ENCODE measurements at regions not wholly inside any gene's neighbourhood (a gene's known extent, or its start where the extent isn't known, plus 50 kb on each side); places are given as distances from the start of the nearest gene placed in this dataset.

DNA sequence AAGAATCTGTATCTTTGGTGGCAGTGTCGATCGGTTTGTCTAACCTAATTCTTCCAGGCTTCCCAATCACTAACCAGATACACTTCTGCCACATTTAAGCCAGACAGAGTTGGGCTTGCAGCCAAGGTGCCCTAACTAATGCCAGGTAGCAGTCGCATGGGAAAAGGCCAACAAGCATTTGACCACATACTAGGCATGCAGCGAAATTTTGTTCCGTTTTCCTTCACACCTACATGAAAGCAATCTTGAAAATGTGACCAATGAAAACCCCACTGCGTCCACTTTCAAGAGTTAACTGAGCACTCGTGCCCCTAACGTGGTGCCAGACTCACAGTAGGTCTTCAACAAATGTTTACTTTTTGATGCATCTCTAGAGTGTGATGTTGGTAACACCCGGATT is 192.2 kb upstream of the TPM1 start:
- H3K9ac ChIP-seq (ENCODE audit: low read length), result no peak overlapping the region
- no peak overlapping the region for H3K27ac ChIP-seq (ENCODE audit: low read length)
- no peak overlapping the region for H2AFZ ChIP-seq (ENCODE audit: low read depth, low read length)

DNA sequence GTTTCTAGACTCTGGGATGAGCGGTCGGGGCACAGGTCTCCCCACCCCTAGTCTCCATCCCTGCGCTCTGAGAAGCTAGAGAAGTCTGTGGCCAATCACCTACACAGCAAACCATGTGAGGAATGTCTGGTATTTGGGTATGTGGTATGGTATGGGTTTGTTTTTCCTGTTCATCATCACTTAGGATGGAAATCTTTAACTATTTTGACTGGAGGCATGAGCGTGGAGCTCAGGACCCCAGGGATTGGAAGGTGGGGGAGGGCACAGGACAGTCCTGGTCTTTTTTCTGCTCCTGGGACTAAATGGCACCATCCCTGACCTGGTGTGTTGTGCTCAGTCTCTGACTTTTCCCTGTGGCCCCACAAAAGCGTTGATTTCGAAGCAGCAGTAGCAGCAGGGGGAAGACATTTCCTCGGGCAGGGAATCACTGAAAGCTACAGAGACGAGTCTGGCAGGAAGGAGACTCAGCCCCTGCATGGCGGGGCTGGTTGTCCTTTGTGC is 191.7 kb upstream of the TPM1 start:
- H2AFZ ChIP-seq (ENCODE audit: low read depth, low read length), result no peak overlapping the region

More for the DNA sequence above, 192.2 kb upstream of the TPM1 start:
- Histone ChIP-seq H4K20me1 (ENCODE audit: insufficient read depth) (no peaks in the 10 kb centered on the region), H3K36me3 (ENCODE audit: insufficient read depth, low read length) (no peaks in the 10 kb centered on the region), H3K27me3 (ENCODE audit: insufficient read depth, low read depth, low read length) (no peaks in the 10 kb centered on the region), H3K9me2 (ENCODE audit: insufficient read depth, low read length) (no peaks in the 10 kb centered on the region), H3K4me2 (ENCODE audit: low read length) (no peak overlapping the region), H3K4me3 (ENCODE audit: low read length) (no peak overlapping the region), H3F3A (ENCODE audit: insufficient read depth, low read length, poor library complexity, severe bottlenecking) (no peaks in the 10 kb centered on the region), H3K79me2 (replicated peaks; ENCODE audit: insufficient read depth, low read length) (no peaks in the 10 kb centered on the region), H3K9me3 (ENCODE audit: low read length) (no peaks in the 10 kb centered on the region)
- TF ChIP-seq SMC3 (conservative IDR thresholded peaks at IDR 0.05; ENCODE audit: poor library complexity) (no peak), EZH2 (IDR thresholded peaks at IDR 0.05; ENCODE audit: borderline replicate concordance, insufficient read depth, low read length, poor library complexity, severe bottlenecking) (no peak), TAF1 (IDR thresholded peaks at IDR 0.05; ENCODE audit: low read depth) (no peak), RAD21 (conservative IDR thresholded peaks at IDR 0.05) (no peak), EP300 (conservative IDR thresholded peaks at IDR 0.05; ENCODE audit: poor library complexity, severe bottlenecking) (no peak), POLR2AphosphoS5 (IDR thresholded peaks at IDR 0.05) (no peak), MXI1 (conservative IDR thresholded peaks at IDR 0.05; ENCODE audit: poor library complexity, severe bottlenecking) (no peak)
- TF ChIP-seq, protein P1, sequence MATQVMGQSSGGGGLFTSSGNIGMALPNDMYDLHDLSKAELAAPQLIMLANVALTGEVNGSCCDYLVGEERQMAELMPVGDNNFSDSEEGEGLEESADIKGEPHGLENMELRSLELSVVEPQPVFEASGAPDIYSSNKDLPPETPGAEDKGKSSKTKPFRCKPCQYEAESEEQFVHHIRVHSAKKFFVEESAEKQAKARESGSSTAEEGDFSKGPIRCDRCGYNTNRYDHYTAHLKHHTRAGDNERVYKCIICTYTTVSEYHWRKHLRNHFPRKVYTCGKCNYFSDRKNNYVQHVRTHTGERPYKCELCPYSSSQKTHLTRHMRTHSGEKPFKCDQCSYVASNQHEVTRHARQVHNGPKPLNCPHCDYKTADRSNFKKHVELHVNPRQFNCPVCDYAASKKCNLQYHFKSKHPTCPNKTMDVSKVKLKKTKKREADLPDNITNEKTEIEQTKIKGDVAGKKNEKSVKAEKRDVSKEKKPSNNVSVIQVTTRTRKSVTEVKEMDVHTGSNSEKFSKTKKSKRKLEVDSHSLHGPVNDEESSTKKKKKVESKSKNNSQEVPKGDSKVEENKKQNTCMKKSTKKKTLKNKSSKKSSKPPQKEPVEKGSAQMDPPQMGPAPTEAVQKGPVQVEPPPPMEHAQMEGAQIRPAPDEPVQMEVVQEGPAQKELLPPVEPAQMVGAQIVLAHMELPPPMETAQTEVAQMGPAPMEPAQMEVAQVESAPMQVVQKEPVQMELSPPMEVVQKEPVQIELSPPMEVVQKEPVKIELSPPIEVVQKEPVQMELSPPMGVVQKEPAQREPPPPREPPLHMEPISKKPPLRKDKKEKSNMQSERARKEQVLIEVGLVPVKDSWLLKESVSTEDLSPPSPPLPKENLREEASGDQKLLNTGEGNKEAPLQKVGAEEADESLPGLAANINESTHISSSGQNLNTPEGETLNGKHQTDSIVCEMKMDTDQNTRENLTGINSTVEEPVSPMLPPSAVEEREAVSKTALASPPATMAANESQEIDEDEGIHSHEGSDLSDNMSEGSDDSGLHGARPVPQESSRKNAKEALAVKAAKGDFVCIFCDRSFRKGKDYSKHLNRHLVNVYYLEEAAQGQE (IDR thresholded peaks at IDR 0.05; ENCODE audit: borderline replicate concordance), result no peak
- TF ChIP-seq, protein P2, sequence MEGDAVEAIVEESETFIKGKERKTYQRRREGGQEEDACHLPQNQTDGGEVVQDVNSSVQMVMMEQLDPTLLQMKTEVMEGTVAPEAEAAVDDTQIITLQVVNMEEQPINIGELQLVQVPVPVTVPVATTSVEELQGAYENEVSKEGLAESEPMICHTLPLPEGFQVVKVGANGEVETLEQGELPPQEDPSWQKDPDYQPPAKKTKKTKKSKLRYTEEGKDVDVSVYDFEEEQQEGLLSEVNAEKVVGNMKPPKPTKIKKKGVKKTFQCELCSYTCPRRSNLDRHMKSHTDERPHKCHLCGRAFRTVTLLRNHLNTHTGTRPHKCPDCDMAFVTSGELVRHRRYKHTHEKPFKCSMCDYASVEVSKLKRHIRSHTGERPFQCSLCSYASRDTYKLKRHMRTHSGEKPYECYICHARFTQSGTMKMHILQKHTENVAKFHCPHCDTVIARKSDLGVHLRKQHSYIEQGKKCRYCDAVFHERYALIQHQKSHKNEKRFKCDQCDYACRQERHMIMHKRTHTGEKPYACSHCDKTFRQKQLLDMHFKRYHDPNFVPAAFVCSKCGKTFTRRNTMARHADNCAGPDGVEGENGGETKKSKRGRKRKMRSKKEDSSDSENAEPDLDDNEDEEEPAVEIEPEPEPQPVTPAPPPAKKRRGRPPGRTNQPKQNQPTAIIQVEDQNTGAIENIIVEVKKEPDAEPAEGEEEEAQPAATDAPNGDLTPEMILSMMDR (IDR thresholded peaks at IDR 0.05; ENCODE audit: poor library complexity, severe bottlenecking), result no peak

More for the DNA sequence above, 191.7 kb upstream of the TPM1 start:
- no peaks in the 10 kb centered on the region for H3F3A ChIP-seq (ENCODE audit: insufficient read depth, low read length, poor library complexity, severe bottlenecking)
- H3K9me3 ChIP-seq (ENCODE audit: low read length), result no peaks in the 10 kb centered on the region
- no peaks in the 10 kb centered on the region for H3K27me3 ChIP-seq (ENCODE audit: insufficient read depth, low read depth, low read length)
- no peaks in the 10 kb centered on the region for H3K79me2 ChIP-seq (replicated peaks; ENCODE audit: insufficient read depth, low read length)
- H3K9me2 ChIP-seq (ENCODE audit: insufficient read depth, low read length), result no peaks in the 10 kb centered on the region
- H3K36me3 ChIP-seq (ENCODE audit: insufficient read depth, low read length), result no peaks in the 10 kb centered on the region
- H3K4me3 ChIP-seq (ENCODE audit: low read length), result no peak overlapping the region
- H4K20me1 ChIP-seq (ENCODE audit: insufficient read depth), result no peaks in the 10 kb centered on the region
- H3K9ac ChIP-seq (ENCODE audit: low read length), result no peak overlapping the region
- TF ChIP-seq RAD21 (conservative IDR thresholded peaks at IDR 0.05) (no peak), TAF1 (IDR thresholded peaks at IDR 0.05; ENCODE audit: low read depth) (no peak)
- H3K27ac ChIP-seq (ENCODE audit: low read length), result no peak overlapping the region
- no peak overlapping the region for H3K4me2 ChIP-seq (ENCODE audit: low read length)
